Activated T-cell treated with anti-CD3 and anti-CD28 coated beads, Interleukin-2, amount 50 U/mL, for 24 hours (primary cell): ENCODE measurements at regions not wholly inside any gene's neighbourhood (a gene's known extent, or its start where the extent isn't known, plus 50 kb on each side); places are given as distances from the start of the nearest gene placed in this dataset.

Experiments used
- DNase-seq: peaks from one replicate; pipeline ENCODE4 v3.0.0-alpha.2; 2020
- H3K27ac Mint-ChIP-seq: 2 replicates; pipeline ENCODE4 v1.8.0; 2020; ENCODE audit warnings: mild to moderate bottlenecking, mixed read lengths
- H3K27me3 Mint-ChIP-seq: 2 replicates; pipeline ENCODE4 v1.8.0; 2020; ENCODE audit warnings: mixed read lengths
- H3K36me3 Mint-ChIP-seq: 2 replicates; pipeline ENCODE4 v1.8.0; 2020; ENCODE audit warnings: low read depth, mixed read lengths
- H3K4me1 Mint-ChIP-seq: 2 replicates; pipeline ENCODE4 v1.8.0; 2020; ENCODE audit warnings: low read depth, mixed read lengths
- H3K4me3 Mint-ChIP-seq: 2 replicates; pipeline ENCODE4 v1.8.0; 2020; ENCODE audit warnings: mild to moderate bottlenecking, moderate library complexity, mixed read lengths
- H3K9me3 Mint-ChIP-seq: 2 replicates; pipeline ENCODE4 v1.8.0; 2020; ENCODE audit warnings: mixed read lengths

GRCh38 chr2:137802038-137802437, 162.2 kb upstream of the HNMT start:
- Mint-ChIP-seq H3K9me3 (no peaks in the 10 kb centered on the region), H3K4me3 (no peak overlapping the region), H3K36me3 (no peaks in the 10 kb centered on the region), H3K4me1 (no peaks in the 10 kb centered on the region), H3K27me3 (no peaks in the 10 kb centered on the region), H3K27ac (no peak overlapping the region)
- DNase-seq: no peak

GRCh38 chr2:137806068-137806805, 158.0 kb upstream of the HNMT start:
- H3K36me3 Mint-ChIP-seq: no peaks in the 10 kb centered on the region
- no peak for DNase-seq
- no peak overlapping the region for H3K4me3 Mint-ChIP-seq
- no peaks in the 10 kb centered on the region for H3K9me3 Mint-ChIP-seq
- no peaks in the 10 kb centered on the region for H3K27me3 Mint-ChIP-seq
- no peak overlapping the region for H3K27ac Mint-ChIP-seq
- H3K4me1 Mint-ChIP-seq: no peaks in the 10 kb centered on the region

GRCh38 chr2:137809252-137809651, 155.0 kb upstream of the HNMT start:
- H3K9me3 Mint-ChIP-seq: no peaks in the 10 kb centered on the region
- H3K36me3 Mint-ChIP-seq: no peaks in the 10 kb centered on the region
- no peak overlapping the region for H3K27ac Mint-ChIP-seq

GRCh38 chr2:137809837-137810236, 154.4 kb upstream of the HNMT start:
- DNase-seq: no peak
- H3K4me3 Mint-ChIP-seq: no peak overlapping the region
- H3K27ac Mint-ChIP-seq: no peak overlapping the region
- no peaks in the 10 kb centered on the region for H3K36me3 Mint-ChIP-seq
- H3K4me1 Mint-ChIP-seq: no peaks in the 10 kb centered on the region
- H3K9me3 Mint-ChIP-seq: no peaks in the 10 kb centered on the region
- no peaks in the 10 kb centered on the region for H3K27me3 Mint-ChIP-seq

More at GRCh38 chr2:137809252-137809651, 155.0 kb upstream of the HNMT start:
- Mint-ChIP-seq H3K4me3 (no peak overlapping the region), H3K27me3 (no peaks in the 10 kb centered on the region), H3K4me1 (no peaks in the 10 kb centered on the region)
- no peak for DNase-seq

GRCh38 chr2:137812517-137812916, 151.8 kb upstream of the HNMT start:
- Mint-ChIP-seq H3K4me1 (no peaks in the 10 kb centered on the region), H3K4me3 (no peak overlapping the region), H3K27ac (no peak overlapping the region), H3K9me3 (no peaks in the 10 kb centered on the region), H3K27me3 (no peaks in the 10 kb centered on the region), H3K36me3 (no peaks in the 10 kb centered on the region)
- no peak for DNase-seq

- no peaks in the 10 kb centered on the region for H3K36me3 Mint-ChIP-seq
Observed at GRCh38 chr2:137813176-137813575, 151.1 kb upstream of the HNMT start.

GRCh38 chr2:137817058-137817457, 147.2 kb upstream of the HNMT start:
- Mint-ChIP-seq H3K27ac (no peak overlapping the region), H3K4me1 (no peaks in the 10 kb centered on the region), H3K9me3 (no peaks in the 10 kb centered on the region), H3K36me3 (no peaks in the 10 kb centered on the region), H3K4me3 (no peak overlapping the region), H3K27me3 (peaks cover under 1% of the 10 kb centered on the region)
- DNase-seq: no peak

More at GRCh38 chr2:137813176-137813575, 151.1 kb upstream of the HNMT start:
- DNase-seq: no peak
- Mint-ChIP-seq H3K9me3 (no peaks in the 10 kb centered on the region), H3K4me3 (no peak overlapping the region), H3K27ac (no peak overlapping the region), H3K27me3 (no peaks in the 10 kb centered on the region), H3K4me1 (no peaks in the 10 kb centered on the region)

- Mint-ChIP-seq H3K36me3 (no peaks in the 10 kb centered on the region), H3K4me1 (no peaks in the 10 kb centered on the region), H3K27me3 (peaks cover 14% of the 10 kb centered on the region), H3K27ac (no peak overlapping the region), H3K9me3 (no peaks in the 10 kb centered on the region), H3K4me3 (no peak overlapping the region)
- DNase-seq: no peak
Observed at GRCh38 chr2:137823196-137823595, 141.1 kb upstream of the HNMT start.

GRCh38 chr2:137824501-137824900, 139.8 kb upstream of the HNMT start:
- no peak for DNase-seq
- no peaks in the 10 kb centered on the region for H3K9me3 Mint-ChIP-seq
- H3K36me3 Mint-ChIP-seq: no peaks in the 10 kb centered on the region
- H3K27me3 Mint-ChIP-seq: peaks cover 17% of the 10 kb centered on the region
- H3K4me3 Mint-ChIP-seq: no peak overlapping the region
- H3K4me1 Mint-ChIP-seq: no peaks in the 10 kb centered on the region
- H3K27ac Mint-ChIP-seq: no peak overlapping the region

- peaks cover 22% of the 10 kb centered on the region for H3K27me3 Mint-ChIP-seq
- no peak overlapping the region for H3K4me3 Mint-ChIP-seq
- no peak for DNase-seq
- no peaks in the 10 kb centered on the region for H3K9me3 Mint-ChIP-seq
- H3K36me3 Mint-ChIP-seq: no peaks in the 10 kb centered on the region
- H3K27ac Mint-ChIP-seq: no peak overlapping the region
- H3K4me1 Mint-ChIP-seq: no peaks in the 10 kb centered on the region
Observed at GRCh38 chr2:137826373-137827372, 137.6 kb upstream of the HNMT start.

- Mint-ChIP-seq H3K4me3 (no peak overlapping the region), H3K27ac (no peak overlapping the region), H3K27me3 (peaks cover 19% of the 10 kb centered on the region), H3K4me1 (no peaks in the 10 kb centered on the region), H3K9me3 (no peaks in the 10 kb centered on the region), H3K36me3 (no peaks in the 10 kb centered on the region)
- no peak for DNase-seq
Observed at GRCh38 chr2:137828624-137829023, 135.6 kb upstream of the HNMT start.

GRCh38 chr2:137829251-137829650, 135.0 kb upstream of the HNMT start:
- Mint-ChIP-seq H3K27ac (no peak overlapping the region), H3K9me3 (no peaks in the 10 kb centered on the region), H3K36me3 (no peaks in the 10 kb centered on the region), H3K27me3 (peaks cover 19% of the 10 kb centered on the region), H3K4me1 (no peaks in the 10 kb centered on the region), H3K4me3 (no peak overlapping the region)
- no peak for DNase-seq

- Mint-ChIP-seq H3K9me3 (no peaks in the 10 kb centered on the region), H3K27me3 (peaks cover 14% of the 10 kb centered on the region), H3K4me1 (no peaks in the 10 kb centered on the region), H3K4me3 (no peak overlapping the region), H3K27ac (no peak overlapping the region), H3K36me3 (no peaks in the 10 kb centered on the region)
- no peak for DNase-seq
Observed at GRCh38 chr2:137834760-137835379, 129.4 kb upstream of the HNMT start.

GRCh38 chr2:137836671-137837070, 127.6 kb upstream of the HNMT start:
- DNase-seq: no peak
- Mint-ChIP-seq H3K4me3 (no peak overlapping the region), H3K27me3 (peaks cover 10% of the 10 kb centered on the region), H3K9me3 (no peaks in the 10 kb centered on the region), H3K36me3 (no peaks in the 10 kb centered on the region), H3K4me1 (no peaks in the 10 kb centered on the region), H3K27ac (no peak overlapping the region)
